ENCODE measurements at regions not wholly inside any gene's neighbourhood (a gene's known extent, or its start where the extent isn't known, plus 50 kb on each side); places are given as distances from the start of the nearest gene placed in this dataset.

GRCh38 chr3:28768439-28768838 lies 419.8 kb upstream of the AZI2 start:
- intact Hi-C loops (cut with micrococcal nuclease; ENCODE audit: unreplicated experiment) (no loop called here), in situ Hi-C loops (cut with HindIII; ENCODE audit: low pct_unique_long_range_greater_than_20kb, low sequenced_read_pairs) (no loop called here)
- BruUV-seq (replicated peaks), result no TSS peak
- no peaks in the 10 kb centered on the region for H3K4me1 ChIP-seq (ENCODE audit: control insufficient read depth, insufficient read depth, low read length)
- no peaks in the 10 kb centered on the region for H3K9me3 ChIP-seq (ENCODE audit: control insufficient read depth, insufficient read depth, low read depth, low read length)
- H3K27me3 ChIP-seq (ENCODE audit: control insufficient read depth, insufficient read depth, low read length), result no peaks in the 10 kb centered on the region
- ChIA-PET POLR2A (no interaction called here), CTCF (interaction anchor here (0.6 kb wide), 1 partner anchor 315 kb away, joined by 3 read pairs; no protein-coding TSS in a partner anchor)
- DNase-seq (ENCODE audit: low read depth, low spot score) (no peak), ATAC-seq (no peak)
- H3K4me3 ChIP-seq (ENCODE audit: low read depth in 2 of 2, low read length in 2 of 2), result no peak overlapping the region
- no peak overlapping the region for H3K27ac ChIP-seq (ENCODE audit: low read length)
- TF ChIP-seq SIN3A (IDR thresholded peaks at IDR 0.05; ENCODE audit: borderline replicate concordance, insufficient read depth, low read depth, low read length) (no peak), REST (IDR thresholded peaks at IDR 0.05; ENCODE audit: insufficient read depth in 1 of 2, low read depth in 2 of 2, low read length in 1 of 2) (no peak), TCF7L2 (IDR thresholded peaks at IDR 0.05; ENCODE audit: low read depth, low read length) (no peak), POLR2AphosphoS5 (IDR thresholded peaks at IDR 0.05; ENCODE audit: low read depth, low read length) (no peak), CTCF (IDR thresholded peaks at IDR 0.05) (no peak)
- no peaks in the 10 kb centered on the region for H3K36me3 ChIP-seq (ENCODE audit: control insufficient read depth, insufficient read depth, low read length)

GRCh38 chr3:28777806-28778475 lies 429.3 kb upstream of the AZI2 start:
- BruUV-seq (replicated peaks), result no TSS peak
- intact Hi-C loops (cut with micrococcal nuclease; ENCODE audit: unreplicated experiment) (no loop called here), in situ Hi-C loops (cut with HindIII; ENCODE audit: low pct_unique_long_range_greater_than_20kb, low sequenced_read_pairs) (no loop called here)
- no peak overlapping the region for H3K4me3 ChIP-seq (ENCODE audit: low read depth in 2 of 2, low read length in 2 of 2)
- DNase-seq (ENCODE audit: low read depth, low spot score) (no peak), ATAC-seq (no peak)
- no peaks in the 10 kb centered on the region for H3K36me3 ChIP-seq (ENCODE audit: control insufficient read depth, insufficient read depth, low read length)
- no peaks in the 10 kb centered on the region for H3K9me3 ChIP-seq (ENCODE audit: control insufficient read depth, insufficient read depth, low read depth, low read length)
- H3K27me3 ChIP-seq (ENCODE audit: control insufficient read depth, insufficient read depth, low read length), result no peaks in the 10 kb centered on the region
- H3K27ac ChIP-seq (ENCODE audit: low read length), result no peak overlapping the region
- H3K4me1 ChIP-seq (ENCODE audit: control insufficient read depth, insufficient read depth, low read length), result no peaks in the 10 kb centered on the region
- TF ChIP-seq CTCF (IDR thresholded peaks at IDR 0.05), result no peak
- TF ChIP-seq POLR2AphosphoS5 (IDR thresholded peaks at IDR 0.05; ENCODE audit: low read depth, low read length), result no peak
- TF ChIP-seq REST (IDR thresholded peaks at IDR 0.05; ENCODE audit: insufficient read depth in 1 of 2, low read depth in 2 of 2, low read length in 1 of 2), result no peak
- TF ChIP-seq SIN3A (IDR thresholded peaks at IDR 0.05; ENCODE audit: borderline replicate concordance, insufficient read depth, low read depth, low read length), result no peak
- no peak for TF ChIP-seq TCF7L2 (IDR thresholded peaks at IDR 0.05; ENCODE audit: low read depth, low read length)
- ChIA-PET CTCF (no interaction called here), POLR2A (no interaction called here)
